HT-29 (cell line): ENCODE measurements at regions not wholly inside any gene's neighbourhood (a gene's known extent, or its start where the extent isn't known, plus 50 kb on each side); places are given as distances from the start of the nearest gene placed in this dataset.
"Not testable (repeated sequence)": the region's sequence is repeated elsewhere in the genome, so short reads cannot be mapped to it uniquely, and the experiment has no call there.

Source experiments
- DNase-seq: peaks from one replicate; pipeline ENCODE4 v3.0.0-alpha.2; 2015; ENCODE audit warnings: low spot score

DNA sequence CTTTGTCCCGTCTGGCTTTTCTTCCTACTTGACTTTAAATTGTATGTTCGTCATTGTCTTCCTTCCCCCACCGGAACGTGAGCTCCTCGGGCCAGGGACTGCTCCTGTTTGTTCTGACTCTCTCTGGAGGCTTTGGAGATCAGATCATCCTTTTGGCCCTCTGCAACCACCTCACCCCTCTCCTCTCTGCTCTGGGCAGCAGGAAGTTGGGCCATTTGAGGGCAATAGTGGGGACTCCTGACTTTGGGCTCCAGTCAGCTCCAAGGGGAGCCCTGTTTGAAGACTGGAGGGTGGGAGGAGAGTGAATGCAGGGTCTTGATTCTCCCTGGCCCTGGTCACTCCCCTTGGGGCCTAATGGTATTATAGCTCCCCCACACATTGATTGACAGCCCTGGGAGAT is 186.3 kb upstream of the B3GAT1 start:
- DNase-seq = no peak

- DNase-seq = no peak
Measured at GRCh38 chr11:134597452-134597851, 185.4 kb upstream of the B3GAT1 start.

DNA sequence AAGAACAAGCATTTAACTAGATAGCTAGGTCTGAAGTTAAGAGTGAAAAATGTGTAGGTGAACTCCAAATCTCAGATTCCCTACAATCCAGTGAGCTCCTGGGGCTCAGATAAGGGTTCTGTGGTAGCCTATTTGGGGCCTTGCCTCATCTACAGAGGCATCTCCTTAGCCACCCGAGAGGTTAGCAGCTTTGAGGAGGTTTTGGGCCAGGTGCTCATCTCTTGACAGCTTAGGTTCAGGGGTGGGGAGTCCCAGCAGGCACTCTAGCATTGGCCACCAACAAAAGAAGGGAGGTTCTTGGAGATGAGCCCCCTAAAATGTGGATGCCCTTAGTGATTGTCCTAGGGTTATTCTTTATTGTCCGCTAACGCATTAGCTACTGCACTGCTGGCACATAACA is 184.4 kb upstream of the B3GAT1 start:
- no peak for DNase-seq

GRCh38 chr11:134592391-134592990 is 180.4 kb upstream of the B3GAT1 start:
- DNase-seq = peak; percentile 81

DNA sequence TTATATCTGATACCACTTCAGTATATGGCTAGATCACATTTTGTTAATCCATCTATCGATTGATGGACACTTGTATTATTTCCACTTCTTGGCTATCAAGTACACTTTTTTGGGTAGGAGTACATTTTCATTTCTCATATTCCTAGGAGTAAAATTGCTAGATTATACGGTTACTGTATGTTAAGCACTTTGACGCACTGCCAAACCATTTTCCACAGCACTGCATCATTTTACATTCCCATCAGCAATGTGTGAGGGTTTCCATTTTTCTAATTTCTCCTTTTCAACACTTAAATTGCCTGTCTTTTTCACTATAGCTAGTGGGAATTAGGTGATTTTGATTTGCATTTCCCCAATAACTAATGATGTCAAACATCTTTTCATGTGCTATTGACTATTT is 179.3 kb upstream of the B3GAT1 start:
- no peak for DNase-seq

DNA sequence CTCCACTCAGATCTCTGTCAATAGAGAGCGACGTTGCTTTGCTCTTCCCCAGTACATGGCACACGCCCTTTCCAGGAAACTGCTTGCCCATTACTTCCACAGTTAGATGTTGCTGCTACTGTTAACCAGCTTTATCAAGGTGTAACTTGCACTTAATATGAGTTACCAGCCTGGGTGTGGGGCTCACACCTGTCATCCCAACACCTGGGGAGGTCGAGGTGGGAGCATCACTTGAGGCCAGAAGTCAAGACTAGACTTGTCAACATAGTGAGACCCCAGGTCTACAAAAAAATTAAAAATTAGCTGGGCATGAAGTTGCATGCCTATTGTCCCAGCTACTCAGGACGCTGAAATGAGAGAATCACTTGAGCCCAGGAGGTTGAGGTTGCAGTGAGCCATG is 177.1 kb upstream of the B3GAT1 start:
- no peak for DNase-seq

GRCh38 chr11:134588460-134589110 is 176.5 kb upstream of the B3GAT1 start:
- DNase-seq = not testable (repeated sequence)

DNA sequence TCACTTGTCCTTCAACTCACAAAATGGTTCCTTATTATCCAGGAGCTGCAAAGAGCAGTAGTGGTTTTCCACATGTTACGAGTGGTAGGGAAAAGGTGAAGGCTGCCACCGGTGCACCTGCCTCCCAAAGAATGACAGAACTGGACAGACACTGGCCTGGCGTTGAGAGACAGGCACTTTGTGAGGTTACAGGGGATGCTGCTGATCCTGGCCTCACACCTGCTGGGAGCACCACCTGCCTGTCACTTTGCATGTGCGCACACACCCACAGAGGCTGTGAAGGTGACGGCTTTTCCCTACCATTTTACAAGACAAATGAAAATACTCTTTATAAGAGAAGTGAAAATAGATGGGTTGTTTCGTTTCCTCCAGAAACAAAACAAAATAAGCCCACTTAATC is 175.3 kb upstream of the B3GAT1 start:
- no peak for DNase-seq

- DNase-seq = no peak
Measured at GRCh38 chr11:134586726-134587125, 174.7 kb upstream of the B3GAT1 start.

- no peak for DNase-seq
Measured at GRCh38 chr11:134585666-134586610, 173.9 kb upstream of the B3GAT1 start.

DNA sequence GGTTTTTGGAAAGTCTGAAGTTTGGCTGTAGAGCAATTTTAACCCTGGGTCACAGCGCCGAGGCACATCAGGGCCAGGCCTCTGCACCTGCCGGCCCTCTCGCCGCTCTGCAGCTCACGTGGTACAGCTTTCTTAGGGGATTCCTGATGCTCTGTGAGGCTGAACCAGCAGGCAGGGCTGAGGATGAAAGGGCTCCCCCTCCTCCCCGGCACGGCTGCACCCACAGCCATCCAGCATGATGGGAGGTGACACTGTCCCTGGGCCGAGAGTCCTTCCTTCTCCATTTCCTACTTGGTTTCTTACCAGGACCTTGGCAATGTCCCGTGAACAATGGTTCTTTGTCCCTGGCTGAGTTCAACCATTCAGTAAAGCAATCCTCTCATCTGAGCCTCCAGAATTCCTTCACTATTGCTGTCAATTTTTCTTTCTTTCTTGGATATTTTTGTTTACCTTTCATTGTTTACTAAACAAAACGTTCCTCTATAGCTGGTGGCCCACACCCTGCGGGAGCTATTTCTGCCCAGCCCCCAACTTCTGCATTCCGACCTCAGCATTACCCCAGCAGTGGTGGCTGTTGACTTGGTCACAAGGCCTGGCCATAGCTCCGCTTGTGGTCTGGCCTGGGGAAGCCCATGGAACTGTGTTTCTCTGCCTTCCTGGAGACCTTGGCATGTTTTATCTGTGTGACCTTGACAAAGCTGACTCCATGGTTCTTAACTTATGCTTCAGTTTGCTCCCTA is 172.8 kb upstream of the B3GAT1 start:
- DNase-seq = no peak

- DNase-seq = no peak
Measured at GRCh38 chr11:134584001-134584561, 172.0 kb upstream of the B3GAT1 start.

DNA sequence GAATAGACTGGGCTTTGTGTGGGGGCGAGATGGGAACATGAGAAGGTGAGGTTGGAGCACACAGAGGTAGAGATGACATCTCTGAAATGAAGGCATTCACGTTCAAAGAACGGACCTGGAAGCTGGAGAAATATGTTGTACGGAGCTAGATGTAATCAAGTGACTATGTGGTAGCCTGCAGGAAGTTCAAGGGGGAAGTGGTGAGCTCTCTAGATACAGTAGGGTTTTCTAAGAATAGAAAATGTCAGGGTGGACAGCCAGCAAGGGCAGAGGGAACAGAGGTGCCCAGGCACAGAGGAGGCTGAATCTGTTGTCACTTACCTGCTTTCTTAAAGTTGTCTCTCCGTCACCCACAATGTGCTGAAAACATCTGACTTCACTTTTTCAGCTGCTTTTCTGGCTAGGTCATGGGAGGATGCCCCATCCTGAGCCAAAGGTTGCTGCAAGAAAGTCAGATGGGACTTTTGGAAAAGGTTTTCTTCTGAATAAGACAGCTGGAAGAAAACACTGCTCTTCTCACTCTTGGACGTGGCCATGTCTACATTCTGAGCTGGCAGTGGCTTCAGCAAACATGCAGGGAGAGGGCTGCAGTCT is 171.5 kb upstream of the B3GAT1 start:
- no peak for DNase-seq

- no peak for DNase-seq
Measured at GRCh38 chr11:134582770-134583095, 170.7 kb upstream of the B3GAT1 start.

- no peak for DNase-seq
Measured at GRCh38 chr11:134581966-134582769, 170.1 kb upstream of the B3GAT1 start.

DNA sequence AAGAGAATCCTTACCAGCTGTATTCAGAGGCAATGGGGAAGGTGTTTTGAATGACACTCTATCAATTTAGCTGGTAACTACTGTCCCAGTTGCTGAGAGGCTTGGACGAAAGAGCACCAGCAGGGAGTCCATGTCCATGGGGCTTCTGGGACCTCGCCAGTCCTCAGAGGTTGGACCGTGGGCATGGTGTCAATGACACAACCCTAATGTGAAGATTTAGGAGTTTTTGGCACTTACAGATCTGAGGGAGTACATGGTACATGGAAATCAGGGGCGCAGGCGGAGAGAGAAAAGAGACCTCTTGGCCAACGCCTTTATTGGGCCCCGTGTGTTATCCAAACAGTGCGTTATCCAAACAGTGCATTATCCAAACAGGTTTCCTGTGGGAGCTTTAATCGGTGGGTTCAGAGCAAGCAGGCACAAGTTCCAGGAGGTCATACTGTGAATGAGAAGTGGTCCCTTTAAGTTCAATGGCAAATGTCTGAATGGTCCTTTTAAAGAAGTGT is 169.1 kb upstream of the B3GAT1 start:
- no peak for DNase-seq

- no peak for DNase-seq
Measured at GRCh38 chr11:134580610-134580975, 168.6 kb upstream of the B3GAT1 start.

DNA sequence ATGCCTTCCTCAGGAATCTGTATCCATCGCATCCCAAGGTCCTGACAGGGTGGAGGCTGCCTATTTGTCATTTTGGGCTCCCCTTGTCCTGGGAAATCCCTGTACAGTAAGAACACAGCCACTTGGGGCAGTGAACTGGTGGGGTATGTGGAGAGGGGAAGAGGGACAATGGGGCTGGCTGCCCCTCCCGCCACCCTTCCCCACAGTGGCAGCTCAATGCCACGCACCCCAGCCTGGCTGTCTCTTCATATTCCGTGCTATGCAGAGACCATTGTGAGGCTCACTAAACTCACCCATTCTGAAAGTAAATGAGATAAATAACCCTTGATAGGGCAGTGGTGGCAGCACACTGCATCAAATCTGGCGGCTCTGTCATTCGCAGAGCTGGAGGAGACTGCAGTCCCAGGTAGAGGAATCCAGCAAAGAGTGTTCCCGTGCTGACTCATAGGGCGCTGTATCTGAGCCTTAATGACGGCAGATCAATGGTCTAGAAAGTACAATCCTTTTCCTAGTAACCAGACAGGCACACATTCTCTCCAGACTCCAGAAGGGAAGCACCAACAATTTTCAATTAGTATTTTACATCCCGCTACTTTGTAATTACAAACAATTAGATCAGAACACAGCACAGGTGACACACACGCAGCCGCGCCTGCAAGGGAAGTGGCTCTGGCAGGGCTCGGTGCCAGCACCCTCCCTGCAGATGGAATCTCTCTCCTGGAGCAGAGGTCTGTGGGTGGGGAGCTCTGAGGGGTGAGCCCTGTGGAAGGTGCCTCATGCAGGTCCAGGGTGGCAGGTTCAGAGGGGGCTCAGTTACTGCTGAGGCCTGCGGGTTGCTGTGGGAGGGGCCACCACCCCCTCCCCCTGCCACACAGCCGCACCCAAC is 167.9 kb upstream of the B3GAT1 start:
- peak; percentile 63 for DNase-seq
